Jurkat, Clone E6-1 (cell line): ENCODE measurements at regions not wholly inside any gene's neighbourhood (a gene's known extent, or its start where the extent isn't known, plus 50 kb on each side); places are given as distances from the start of the nearest gene placed in this dataset.

Experiments used
- DNase-seq: peaks from one replicate; pipeline ENCODE4 v3.0.0-alpha.2; 2011; ENCODE audit warnings: low read depth, low spot score
- H3K4me3 ChIP-seq: 2 replicates; pipeline ENCODE4 v1.5.1; 2011; ENCODE audit warnings: mild to moderate bottlenecking, low read length, control low read depth, moderate library complexity

DNA sequence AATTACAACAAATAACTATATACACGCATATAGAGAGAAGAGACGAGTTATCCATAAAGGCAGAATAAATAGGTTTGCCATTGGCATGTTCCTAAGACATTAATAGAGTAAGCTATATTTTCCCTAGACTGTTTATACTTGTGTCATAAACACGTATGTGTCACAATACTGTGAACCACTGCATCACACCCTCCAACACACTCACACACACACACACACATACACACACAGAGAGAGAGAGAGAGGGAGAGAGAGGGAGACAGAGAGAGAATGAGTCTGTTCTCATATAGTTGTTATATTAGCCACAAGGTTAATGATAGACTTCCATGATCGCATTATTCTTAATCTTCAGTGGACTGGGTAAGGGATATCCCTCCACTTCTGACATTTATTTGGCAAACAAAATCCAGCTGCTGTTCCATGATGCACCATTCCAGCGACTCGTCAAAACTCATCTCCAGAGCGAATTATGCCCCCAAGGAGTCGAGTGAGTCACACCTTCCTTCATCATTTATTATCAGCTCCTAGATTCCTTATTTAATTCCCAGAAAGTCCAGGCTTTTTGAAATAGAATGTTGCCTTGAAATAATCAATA, 82.8 kb upstream of the HIVEP1 start:
- DNase-seq: no peak

GRCh38 chr6:11926594-11927407, 85.3 kb upstream of the HIVEP1 start:
- no peak for DNase-seq
- H3K4me3 ChIP-seq: no peak overlapping the region

More for the DNA sequence above, 82.8 kb upstream of the HIVEP1 start:
- no peak overlapping the region for H3K4me3 ChIP-seq

DNA sequence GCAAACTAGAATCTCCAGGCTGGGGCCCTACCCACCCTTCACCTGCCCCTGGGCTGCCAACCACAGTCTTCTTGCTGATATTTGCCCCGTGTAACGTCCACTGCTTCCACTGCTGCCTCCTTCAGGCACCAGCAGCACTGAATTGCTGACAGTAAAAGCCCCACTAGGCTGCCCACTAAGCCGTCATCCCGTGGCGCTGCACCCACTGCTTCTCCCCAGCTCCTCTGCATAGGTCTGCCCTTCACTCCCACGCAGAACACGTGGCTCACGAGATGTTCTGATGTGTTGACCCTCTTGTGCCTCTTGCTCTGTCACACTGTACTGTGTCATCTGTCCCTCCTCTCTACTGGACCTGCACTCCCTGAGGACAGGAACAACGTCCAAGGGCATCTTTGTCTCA, 86.3 kb upstream of the HIVEP1 start:
- no peak overlapping the region for H3K4me3 ChIP-seq
- no peak for DNase-seq

- H3K4me3 ChIP-seq: no peak overlapping the region
- DNase-seq: no peak
Observed at GRCh38 chr6:11923621-11924020, 88.5 kb upstream of the HIVEP1 start.

DNA sequence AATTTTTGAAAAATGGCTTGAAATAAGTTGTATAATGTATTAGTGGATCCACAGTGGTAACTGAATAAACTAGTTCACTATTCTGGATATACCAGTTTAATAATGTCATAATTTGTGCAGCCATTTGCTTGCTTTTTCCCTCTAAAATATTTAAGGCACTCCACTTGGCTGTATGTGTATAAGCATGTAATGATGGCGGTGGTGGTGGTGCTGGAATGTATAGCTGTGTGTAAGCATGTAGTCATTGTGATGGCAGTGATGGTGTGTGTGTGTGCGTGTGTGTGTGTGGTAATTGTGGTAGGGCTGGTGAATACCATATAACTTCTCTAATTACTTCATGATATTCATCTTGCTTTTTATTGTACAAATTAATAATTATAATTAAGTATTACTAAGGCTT, 89.2 kb upstream of the HIVEP1 start:
- DNase-seq: no peak
- no peak overlapping the region for H3K4me3 ChIP-seq

- H3K4me3 ChIP-seq: no peak overlapping the region
- no peak for DNase-seq
Observed at GRCh38 chr6:11921751-11922150, 90.4 kb upstream of the HIVEP1 start.

- DNase-seq: no peak
Observed at GRCh38 chr6:11921017-11921438, 91.1 kb upstream of the HIVEP1 start.

GRCh38 chr6:11920566-11920965, 91.5 kb upstream of the HIVEP1 start:
- no peak overlapping the region for H3K4me3 ChIP-seq
- DNase-seq: no peak

More at GRCh38 chr6:11921017-11921438, 91.1 kb upstream of the HIVEP1 start:
- no peak overlapping the region for H3K4me3 ChIP-seq

- no peak overlapping the region for H3K4me3 ChIP-seq
- DNase-seq: no peak
Observed at GRCh38 chr6:11919771-11920440, 92.2 kb upstream of the HIVEP1 start.

GRCh38 chr6:11918739-11919605, 93.1 kb upstream of the HIVEP1 start:
- DNase-seq: no peak
- H3K4me3 ChIP-seq: no peak overlapping the region

GRCh38 chr6:11917951-11918738, 94.0 kb upstream of the HIVEP1 start:
- H3K4me3 ChIP-seq: no peak overlapping the region
- DNase-seq: no peak

DNA sequence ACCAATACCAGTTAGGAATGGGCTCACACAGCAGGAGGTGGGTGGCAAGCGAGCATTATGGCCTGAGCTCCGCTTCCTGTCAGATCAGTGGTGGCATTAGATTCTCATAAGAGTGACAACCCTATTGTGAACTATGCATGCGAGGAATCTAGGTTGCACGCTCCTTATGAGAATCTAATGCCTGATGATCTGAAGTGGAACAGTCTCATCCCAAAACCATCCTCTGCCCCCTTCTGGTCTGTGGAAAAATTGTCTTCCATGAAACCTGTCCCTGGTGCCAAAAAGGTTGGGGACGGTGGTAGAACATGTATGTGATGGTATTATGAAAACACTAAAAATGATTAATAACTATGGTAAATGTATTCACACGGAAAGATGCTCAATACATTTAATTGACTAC, 99.7 kb upstream of the HIVEP1 start:
- peak; percentile 27 for DNase-seq
- no peak overlapping the region for H3K4me3 ChIP-seq

- peak; percentile 53 for DNase-seq
- H3K4me3 ChIP-seq: no peak overlapping the region
Observed at GRCh38 chr6:11911538-11911937, 100.6 kb upstream of the HIVEP1 start.

GRCh38 chr6:11909696-11910132, 102.4 kb upstream of the HIVEP1 start:
- no peak for DNase-seq

GRCh38 chr6:11908436-11909105, 103.5 kb upstream of the HIVEP1 start:
- DNase-seq: no peak
- H3K4me3 ChIP-seq: no peak overlapping the region

More at GRCh38 chr6:11909696-11910132, 102.4 kb upstream of the HIVEP1 start:
- no peak overlapping the region for H3K4me3 ChIP-seq

GRCh38 chr6:11903645-11904044, 108.5 kb upstream of the HIVEP1 start:
- H3K4me3 ChIP-seq: no peak overlapping the region
- no peak for DNase-seq

DNA sequence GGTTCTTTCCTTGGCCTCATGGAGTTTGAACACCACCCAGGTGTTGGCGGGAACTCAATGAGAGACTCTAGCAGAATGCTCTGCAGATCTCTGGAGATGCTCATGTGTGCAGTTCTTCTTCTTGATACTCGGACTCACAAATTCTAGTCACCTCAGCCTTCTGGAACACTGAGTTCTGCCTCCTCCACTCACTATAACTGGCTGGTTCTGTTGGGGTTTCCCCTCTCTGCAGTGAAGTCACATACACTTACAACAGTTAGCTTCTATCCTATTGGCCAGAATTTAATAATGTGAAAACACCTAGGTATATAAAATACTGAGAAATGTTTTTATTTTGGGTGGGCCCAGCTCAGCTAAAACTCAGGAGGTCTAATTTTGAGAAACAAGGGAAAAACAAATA, 109.6 kb upstream of the HIVEP1 start:
- H3K4me3 ChIP-seq: no peak overlapping the region
- no peak for DNase-seq
